Keratinocyte (primary cell): ENCODE measurements at regions not wholly inside any gene's neighbourhood (a gene's known extent, or its start where the extent isn't known, plus 50 kb on each side); places are given as distances from the start of the nearest gene placed in this dataset.

Source experiments
- DNase-seq: peaks from one replicate; pipeline ENCODE4 v3.0.0-alpha.2; 2011; ENCODE audit warnings: low read depth, missing footprints, low spot score
- FAIRE-seq: peaks from 2 replicates; lab custom pipeline; 2011; peaks lifted over from hg19 to GRCh38; lab: Jason Lieb, UNC
- H2AFZ ChIP-seq: 2 replicates; pipeline ENCODE4 v1.6.0; 2012; ENCODE audit warnings: low read length, control low read depth, inconsistent platforms; ENCODE audit not compliant: control insufficient read depth
- H3K27ac ChIP-seq: 2 replicates; pipeline ENCODE4 v1.5.1; 2011; ENCODE audit warnings: low read length; ENCODE audit not compliant: control insufficient read depth, insufficient read depth
- H3K27me3 ChIP-seq: 3 replicates; pipeline ENCODE4 v1.6.0; 2011; ENCODE audit warnings: low read length; ENCODE audit not compliant: control insufficient read depth, insufficient read depth; ENCODE audit errors: extremely low read depth
- H3K36me3 ChIP-seq, 2 experiments: 2 replicates in 1 of 2; 3 replicates in 1 of 2; pipeline ENCODE4 v1.5.1; 2011; ENCODE audit warnings: low read length in 2 of 2, mild to moderate bottlenecking in 1 of 2; ENCODE audit not compliant: control insufficient read depth in 2 of 2, insufficient read depth in 2 of 2; ENCODE audit errors: extremely low read depth in 1 of 2
- H3K4me1 ChIP-seq: 3 replicates; pipeline ENCODE4 v1.5.1; 2011; ENCODE audit warnings: low read length; ENCODE audit not compliant: control insufficient read depth, insufficient read depth; ENCODE audit errors: extremely low read depth
- H3K4me2 ChIP-seq: 3 replicates; pipeline ENCODE4 v1.6.0; 2011; ENCODE audit warnings: low read depth, low read length; ENCODE audit not compliant: control insufficient read depth, insufficient read depth; ENCODE audit errors: extremely low read depth
- H3K4me3 ChIP-seq, 3 experiments: fragments of 200-600 bp in 1 of 3; sonication (generic) in 1 of 3; 2 replicates in 2 of 3; 3 replicates in 1 of 3; pipeline ENCODE4 v1.5.1; 2011 to 2016; ENCODE audit warnings: low read length in 3 of 3, mild to moderate bottlenecking in 3 of 3, control low read depth in 2 of 3, inconsistent platforms in 1 of 3, low read depth in 1 of 3, mixed read lengths in 1 of 3, mixed run types in 1 of 3, moderate library complexity in 1 of 3; ENCODE audit not compliant: control insufficient read depth in 2 of 3, insufficient read depth in 2 of 3; ENCODE audit errors: extremely low read depth in 1 of 3
- H3K79me2 ChIP-seq: 2 replicates; pipeline ENCODE4 v1.6.0; 2012; ENCODE audit warnings: low read length; ENCODE audit not compliant: control insufficient read depth, insufficient read depth
- H3K9ac ChIP-seq: 3 replicates; pipeline ENCODE4 v1.6.0; 2011; ENCODE audit warnings: low read length; ENCODE audit not compliant: control insufficient read depth, insufficient read depth; ENCODE audit errors: extremely low read depth
- H3K9me1 ChIP-seq: 3 replicates; pipeline ENCODE4 v1.6.0; 2011; ENCODE audit warnings: low read length; ENCODE audit not compliant: control insufficient read depth, insufficient read depth; ENCODE audit errors: extremely low read depth
- H3K9me3 ChIP-seq: 2 replicates; pipeline ENCODE4 v1.5.1; 2012; ENCODE audit warnings: low read depth, low read length; ENCODE audit not compliant: control insufficient read depth
- H4K20me1 ChIP-seq: 3 replicates; pipeline ENCODE4 v1.6.0; 2011; ENCODE audit warnings: low read length; ENCODE audit not compliant: control insufficient read depth, insufficient read depth; ENCODE audit errors: extremely low read depth
- EZH2 ChIP-seq: IDR thresholded peaks from one replicate; pipeline ENCODE4 v1.6.1; 2012; ENCODE audit warnings: inconsistent platforms, mild to moderate bottlenecking, low read length, moderate library complexity
- dilution Hi-C: fragments of 300-500 bp; cut with MboI; formaldehyde crosslinking; loops from one replicate; pipeline ENCODE4 v1.7.0; 2020; ENCODE audit warnings: low sequenced_read_pairs; ENCODE audit not compliant: extremely low pct_ligation_motif_present
- TF ChIP-seq, protein P1 (sequence below), 3 experiments: IDR thresholded peaks in 1 of 3; conservative IDR thresholded peaks in 1 of 3; optimal IDR thresholded peaks in 1 of 3; 2 replicates in 2 of 3; 3 replicates in 1 of 3; pipeline versions ENCODE3 to v1.5.1; 2011; ENCODE audit warnings: low read length in 3 of 3, mild to moderate bottlenecking in 3 of 3, moderate library complexity in 2 of 3, control low read depth in 1 of 3, inconsistent platforms in 1 of 3; ENCODE audit not compliant: insufficient read depth in 2 of 3; ENCODE audit errors: extremely low read depth in 1 of 3

DNA sequence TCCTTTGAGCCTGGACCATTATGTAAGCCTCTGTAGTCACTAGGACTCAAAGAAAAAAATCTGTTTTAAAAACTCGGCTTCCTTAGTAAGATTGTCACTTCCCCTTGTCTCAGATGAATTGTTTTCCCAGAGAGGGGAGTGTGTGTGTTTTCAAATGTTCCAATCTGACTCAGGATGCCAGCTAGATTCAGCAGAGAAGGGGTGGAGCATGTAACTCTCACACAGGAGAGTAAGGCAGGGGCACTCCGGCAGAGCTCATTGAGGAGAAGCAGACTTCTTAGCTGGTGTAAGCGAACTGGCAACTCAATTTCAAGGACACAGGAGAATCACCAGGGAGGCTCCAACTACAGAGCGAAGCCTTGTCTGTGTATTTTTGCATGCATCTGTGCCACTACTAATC, 623.2 kb downstream of the LMO4 start:
- Histone ChIP-seq H4K20me1 (no peaks in the 10 kb centered on the region), H3K4me1 (peaks cover 17% of the 10 kb centered on the region), H2AFZ (no peak overlapping the region), H3K4me2 (no peak overlapping the region), H3K9ac (no peak overlapping the region), H3K36me3 (no peaks in the 10 kb centered on the region), H3K27me3 (no peaks in the 10 kb centered on the region), H3K27ac (no peak overlapping the region), H3K9me3 (no peaks in the 10 kb centered on the region), H3K4me3 (no peak overlapping the region), H3K79me2 (no peaks in the 10 kb centered on the region), H3K9me1 (no peaks in the 10 kb centered on the region)
- no peak for FAIRE-seq
- DNase-seq, result no peak
- TF ChIP-seq, protein P1, sequence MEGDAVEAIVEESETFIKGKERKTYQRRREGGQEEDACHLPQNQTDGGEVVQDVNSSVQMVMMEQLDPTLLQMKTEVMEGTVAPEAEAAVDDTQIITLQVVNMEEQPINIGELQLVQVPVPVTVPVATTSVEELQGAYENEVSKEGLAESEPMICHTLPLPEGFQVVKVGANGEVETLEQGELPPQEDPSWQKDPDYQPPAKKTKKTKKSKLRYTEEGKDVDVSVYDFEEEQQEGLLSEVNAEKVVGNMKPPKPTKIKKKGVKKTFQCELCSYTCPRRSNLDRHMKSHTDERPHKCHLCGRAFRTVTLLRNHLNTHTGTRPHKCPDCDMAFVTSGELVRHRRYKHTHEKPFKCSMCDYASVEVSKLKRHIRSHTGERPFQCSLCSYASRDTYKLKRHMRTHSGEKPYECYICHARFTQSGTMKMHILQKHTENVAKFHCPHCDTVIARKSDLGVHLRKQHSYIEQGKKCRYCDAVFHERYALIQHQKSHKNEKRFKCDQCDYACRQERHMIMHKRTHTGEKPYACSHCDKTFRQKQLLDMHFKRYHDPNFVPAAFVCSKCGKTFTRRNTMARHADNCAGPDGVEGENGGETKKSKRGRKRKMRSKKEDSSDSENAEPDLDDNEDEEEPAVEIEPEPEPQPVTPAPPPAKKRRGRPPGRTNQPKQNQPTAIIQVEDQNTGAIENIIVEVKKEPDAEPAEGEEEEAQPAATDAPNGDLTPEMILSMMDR (optimal IDR thresholded peaks at IDR 0.05 in 1 of 3, IDR thresholded peaks at IDR 0.05 in 1 of 3, conservative IDR thresholded peaks at IDR 0.05 in 1 of 3; ENCODE audit: extremely low read depth in 1 of 3, insufficient read depth in 2 of 3, low read length in 3 of 3), result no peak
- dilution Hi-C loops, result no loop called here

DNA sequence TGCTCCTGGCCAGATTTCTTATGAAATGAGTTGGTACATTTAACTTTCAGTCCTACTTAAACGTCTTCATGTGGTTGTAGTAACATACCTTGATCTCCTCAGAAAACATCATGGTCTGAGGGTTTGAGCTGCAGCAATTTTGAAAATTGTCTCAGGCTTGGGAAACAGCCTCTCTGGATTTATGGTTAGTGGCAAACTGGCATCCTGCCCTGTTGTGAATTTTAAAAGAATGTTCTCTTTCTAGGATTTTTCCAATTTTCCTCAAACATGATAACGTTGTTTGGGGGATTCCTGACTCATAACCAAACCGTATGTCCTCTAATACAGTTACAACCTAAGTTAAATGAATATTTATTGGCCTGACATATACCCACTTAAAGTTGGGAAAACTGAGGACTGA, 624.4 kb downstream of the LMO4 start:
- H3K36me3 ChIP-seq, result no peaks in the 10 kb centered on the region
- H3K9me1 ChIP-seq, result no peaks in the 10 kb centered on the region
- no peaks in the 10 kb centered on the region for H3K27me3 ChIP-seq
- H3K4me3 ChIP-seq, result no peak overlapping the region
- no peaks in the 10 kb centered on the region for H4K20me1 ChIP-seq
- no peak overlapping the region for H3K27ac ChIP-seq
- H3K9ac ChIP-seq, result no peak overlapping the region
- H3K4me1 ChIP-seq, result peaks cover 19% of the 10 kb centered on the region
- dilution Hi-C loops, result no loop called here
- DNase-seq (no peak), FAIRE-seq (no peak)
- no peak overlapping the region for H3K4me2 ChIP-seq
- TF ChIP-seq EZH2, result no peak
- TF ChIP-seq, protein P1 (optimal IDR thresholded peaks at IDR 0.05 in 1 of 3, IDR thresholded peaks at IDR 0.05 in 1 of 3, conservative IDR thresholded peaks at IDR 0.05 in 1 of 3; ENCODE audit: extremely low read depth in 1 of 3, insufficient read depth in 2 of 3, low read length in 3 of 3), result no peak
- no peak overlapping the region for H2AFZ ChIP-seq
- H3K79me2 ChIP-seq, result no peaks in the 10 kb centered on the region
- H3K9me3 ChIP-seq, result no peaks in the 10 kb centered on the region
